Ascending aorta (tissue), 2 donors: ENCODE measurements at regions not wholly inside any gene's neighbourhood (a gene's known extent, or its start where the extent isn't known, plus 50 kb on each side); places are given as distances from the start of the nearest gene placed in this dataset.

Experiments used
- DNase-seq, 2 donors: peaks; one replicate each; pipeline ENCODE4 v3.0.0-alpha.2; 2019; ENCODE audit warnings: low spot score in 2 of 2
- H3K27ac ChIP-seq, 2 donors: fragments of 200-600 bp; sonication (generic); one replicate each; pipeline ENCODE4 v1.5.1; 2016 to 2017; ENCODE audit warnings: mild to moderate bottlenecking in 1 of 2
- H3K27me3 ChIP-seq: fragments of 200-600 bp; sonication (generic); one replicate; pipeline ENCODE4 v1.5.1; 2017
- H3K36me3 ChIP-seq, 2 donors: fragments of 200-600 bp; sonication (generic); one replicate each; pipeline ENCODE4 v1.5.1; 2016
- H3K4me1 ChIP-seq, 2 donors: fragments of 200-600 bp; sonication (generic); one replicate each; pipeline ENCODE4 v1.5.1; 2016 to 2017; ENCODE audit warnings: mild to moderate bottlenecking in 1 of 2
- H3K4me3 ChIP-seq, 2 donors: fragments of 200-600 bp; sonication (generic); one replicate each; pipeline ENCODE4 v1.5.1; 2016 to 2017; ENCODE audit warnings: mild to moderate bottlenecking in 1 of 2
- H3K9me3 ChIP-seq, 2 donors: fragments of 200-600 bp; sonication (generic); one replicate each; pipeline ENCODE4 v1.5.1; 2016
- intact Hi-C: fragments of 100-400 bp; cut with DNase I; formaldehyde crosslinking; loops from one replicate; pipeline ENCODE4 v1.15.1; 2023
- TF ChIP-seq, protein P1 (sequence below), 3 experiments: fragments of 200-600 bp in 2 of 3; fragments of 450-650 bp in 1 of 3; sonication (generic) in 2 of 3; IDR thresholded peaks; one replicate each; pipeline ENCODE4 v1.5.1; 2016 to 2019; ENCODE audit warnings: antibody characterized with exemption in 3 of 3, mild to moderate bottlenecking in 1 of 3, moderate library complexity in 1 of 3

DNA sequence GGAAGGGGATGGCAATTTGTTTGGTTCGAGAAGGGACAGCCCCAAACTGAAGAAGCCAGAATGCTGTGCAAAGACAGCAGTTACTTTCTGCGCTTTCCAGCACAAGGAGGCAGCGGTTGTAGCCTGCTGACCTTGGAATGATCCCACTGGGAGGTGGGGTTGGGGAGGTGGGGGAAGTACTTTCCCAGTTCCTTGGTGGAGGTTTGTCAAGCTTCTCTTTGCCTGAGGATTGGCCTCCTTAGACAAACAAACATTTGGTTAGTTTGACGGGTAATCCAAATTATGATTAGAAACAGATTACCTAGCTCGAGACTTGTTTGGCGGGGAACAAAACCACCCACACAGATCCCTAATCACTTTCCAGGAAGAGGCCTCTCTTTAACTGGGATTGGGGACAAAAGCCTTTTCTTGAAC, 79.1 kb upstream of the EGLN3 start:
- DNase-seq = no peak
- H3K4me3 ChIP-seq = no peak overlapping the region
- intact Hi-C loops = no loop called here
- TF ChIP-seq, protein P1, sequence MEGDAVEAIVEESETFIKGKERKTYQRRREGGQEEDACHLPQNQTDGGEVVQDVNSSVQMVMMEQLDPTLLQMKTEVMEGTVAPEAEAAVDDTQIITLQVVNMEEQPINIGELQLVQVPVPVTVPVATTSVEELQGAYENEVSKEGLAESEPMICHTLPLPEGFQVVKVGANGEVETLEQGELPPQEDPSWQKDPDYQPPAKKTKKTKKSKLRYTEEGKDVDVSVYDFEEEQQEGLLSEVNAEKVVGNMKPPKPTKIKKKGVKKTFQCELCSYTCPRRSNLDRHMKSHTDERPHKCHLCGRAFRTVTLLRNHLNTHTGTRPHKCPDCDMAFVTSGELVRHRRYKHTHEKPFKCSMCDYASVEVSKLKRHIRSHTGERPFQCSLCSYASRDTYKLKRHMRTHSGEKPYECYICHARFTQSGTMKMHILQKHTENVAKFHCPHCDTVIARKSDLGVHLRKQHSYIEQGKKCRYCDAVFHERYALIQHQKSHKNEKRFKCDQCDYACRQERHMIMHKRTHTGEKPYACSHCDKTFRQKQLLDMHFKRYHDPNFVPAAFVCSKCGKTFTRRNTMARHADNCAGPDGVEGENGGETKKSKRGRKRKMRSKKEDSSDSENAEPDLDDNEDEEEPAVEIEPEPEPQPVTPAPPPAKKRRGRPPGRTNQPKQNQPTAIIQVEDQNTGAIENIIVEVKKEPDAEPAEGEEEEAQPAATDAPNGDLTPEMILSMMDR (IDR thresholded peaks at IDR 0.05) = no peak
- peak overlapping the region in 1 of 2 donors; percentile 11 for H3K27ac ChIP-seq
- no peaks in the 10 kb centered on the region for H3K4me1 ChIP-seq
- no peaks in the 10 kb centered on the region for H3K27me3 ChIP-seq
- H3K9me3 ChIP-seq = no peaks in the 10 kb centered on the region
- no peaks in the 10 kb centered on the region for H3K36me3 ChIP-seq

DNA sequence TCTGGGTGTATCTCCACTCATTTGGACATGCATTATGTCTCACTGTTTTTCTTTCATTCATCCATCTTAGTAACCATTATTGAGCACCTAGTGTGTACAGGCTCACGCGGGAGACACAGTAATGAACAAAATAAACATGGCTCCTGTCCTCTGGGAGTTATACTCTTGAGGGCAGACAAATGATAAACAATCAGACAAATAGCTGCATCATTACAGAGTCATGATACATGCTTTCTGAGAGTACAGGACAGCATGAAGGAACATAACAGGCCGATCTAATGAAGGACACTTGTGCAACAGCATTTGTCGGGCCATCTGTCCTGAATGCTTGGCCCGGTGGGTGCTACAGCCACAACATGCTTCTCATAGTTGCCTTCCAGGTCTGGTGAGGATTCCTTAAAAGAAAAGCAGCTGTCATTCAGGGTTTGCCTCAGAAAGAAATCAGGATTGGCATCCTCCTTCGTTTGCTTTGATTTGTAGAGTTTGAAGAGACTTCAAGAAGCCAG, 77.2 kb upstream of the EGLN3 start:
- no peak overlapping the region for H3K27ac ChIP-seq
- no peak overlapping the region for H3K4me3 ChIP-seq
- no peaks in the 10 kb centered on the region for H3K36me3 ChIP-seq
- no peaks in the 10 kb centered on the region for H3K27me3 ChIP-seq
- TF ChIP-seq, protein P1 (IDR thresholded peaks at IDR 0.05) = no peak
- intact Hi-C loops = no loop called here
- no peaks in the 10 kb centered on the region for H3K4me1 ChIP-seq
- DNase-seq = no peak
- no peaks in the 10 kb centered on the region for H3K9me3 ChIP-seq

DNA sequence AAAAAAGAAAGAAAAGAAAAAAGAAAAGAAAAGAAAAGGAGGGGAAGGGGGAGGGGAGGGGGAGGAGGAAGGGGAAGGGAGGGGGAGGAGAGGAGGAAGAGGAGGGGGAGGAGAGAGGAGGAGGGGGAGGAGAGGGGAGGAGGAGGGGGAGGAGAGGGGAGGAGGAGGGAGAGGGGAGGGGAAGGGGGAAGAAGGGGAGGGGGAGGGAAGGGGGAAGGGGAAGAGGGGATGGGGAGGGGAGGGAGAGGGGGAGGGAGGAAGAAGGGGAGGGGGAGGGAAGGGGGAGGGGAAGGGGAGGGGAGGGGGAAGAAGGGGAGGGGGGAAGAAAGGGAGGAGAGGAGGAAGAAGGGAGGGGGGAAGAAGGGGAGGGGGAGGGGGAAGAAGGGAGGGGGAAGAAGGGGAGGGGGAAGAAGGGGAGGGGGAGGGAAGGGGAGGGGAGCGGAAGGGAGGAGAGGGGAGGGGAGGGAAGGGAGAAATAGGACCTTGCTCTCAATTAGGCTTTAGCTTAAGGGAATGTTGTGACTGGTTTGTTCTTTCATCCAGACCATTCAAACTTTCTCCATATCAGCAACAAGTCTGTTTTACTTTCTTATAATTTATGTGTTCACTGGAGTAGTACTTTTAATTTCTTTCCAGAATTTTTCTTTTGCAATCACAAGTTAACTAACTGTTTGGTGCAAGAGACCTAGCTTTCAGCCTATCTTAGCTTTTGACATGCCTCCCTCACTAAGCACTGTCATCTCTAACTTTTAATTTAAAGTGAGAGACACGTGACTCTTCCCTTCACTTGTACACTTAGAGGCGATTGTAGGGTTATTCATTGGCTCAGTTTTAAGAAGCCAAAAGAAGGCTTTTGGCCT, 76.5 kb upstream of the EGLN3 start:
- TF ChIP-seq, protein P1 (IDR thresholded peaks at IDR 0.05) = no peak
- Histone ChIP-seq H3K9me3 (no peaks in the 10 kb centered on the region), H3K4me1 (no peaks in the 10 kb centered on the region), H3K27me3 (no peaks in the 10 kb centered on the region), H3K4me3 (no peak overlapping the region), H3K27ac (no peak overlapping the region), H3K36me3 (no peaks in the 10 kb centered on the region)
- intact Hi-C loops = no loop called here
- DNase-seq = no peak

DNA sequence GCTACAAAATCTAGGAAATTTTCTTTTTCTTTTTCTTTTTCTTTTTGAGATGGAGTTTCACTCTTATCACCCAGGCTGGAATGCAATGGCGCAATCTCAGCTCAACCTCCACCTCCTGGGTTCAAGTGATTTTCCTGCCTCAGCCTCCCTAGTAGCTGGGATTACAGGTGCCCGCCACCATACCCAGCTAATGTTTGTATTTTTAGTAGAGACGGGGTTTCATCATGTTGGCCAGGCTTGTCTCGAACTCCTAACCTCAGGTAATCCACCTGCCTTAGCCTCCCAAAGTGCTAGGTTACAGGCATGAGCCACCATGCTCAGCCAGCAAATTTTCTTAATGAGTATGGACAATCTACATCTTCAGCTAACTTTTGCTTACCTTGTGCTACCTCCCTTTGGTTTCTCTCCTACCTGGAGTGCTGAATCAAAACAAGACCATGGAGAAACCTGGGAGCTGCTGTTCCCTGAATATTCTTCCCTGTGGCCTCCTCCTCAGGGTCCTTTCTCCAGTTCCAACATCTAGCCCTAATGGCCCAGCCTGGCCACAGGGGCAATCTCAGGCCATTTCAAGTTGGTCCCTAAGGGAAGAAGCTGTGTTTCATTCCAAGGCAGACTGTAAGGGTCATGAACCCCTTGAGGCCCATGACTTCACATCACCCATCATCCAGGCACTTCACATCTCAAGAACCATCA, 74.6 kb upstream of the EGLN3 start:
- no peaks in the 10 kb centered on the region for H3K4me1 ChIP-seq

GRCh38 chr14:34024768-34025144, 73.9 kb upstream of the EGLN3 start:
- Histone ChIP-seq H3K4me1 (no peaks in the 10 kb centered on the region), H3K9me3 (no peaks in the 10 kb centered on the region), H3K4me3 (no peak overlapping the region), H3K27ac (no peak overlapping the region), H3K27me3 (no peaks in the 10 kb centered on the region), H3K36me3 (no peaks in the 10 kb centered on the region)
- DNase-seq = no peak
- intact Hi-C loops = no loop called here
- TF ChIP-seq, protein P1 (IDR thresholded peaks at IDR 0.05) = no peak

More for the DNA sequence above, 74.6 kb upstream of the EGLN3 start:
- intact Hi-C loops = no loop called here
- H3K27ac ChIP-seq = no peak overlapping the region
- no peak overlapping the region for H3K4me3 ChIP-seq
- no peaks in the 10 kb centered on the region for H3K9me3 ChIP-seq
- TF ChIP-seq, protein P1 (IDR thresholded peaks at IDR 0.05) = no peak
- H3K36me3 ChIP-seq = no peaks in the 10 kb centered on the region
- DNase-seq = no peak
- H3K27me3 ChIP-seq = no peaks in the 10 kb centered on the region
